Non-pigmented ciliary epithelial cell (primary cell): ENCODE measurements at regions not wholly inside any gene's neighbourhood (a gene's known extent, or its start where the extent isn't known, plus 50 kb on each side); places are given as distances from the start of the nearest gene placed in this dataset.
"Not testable (repeated sequence)": the region's sequence is repeated elsewhere in the genome, so short reads cannot be mapped to it uniquely, and the experiment has no call there.

Source experiments
- DNase-seq: peaks from one replicate; pipeline ENCODE4 v3.0.0-alpha.2; 2010; ENCODE audit warnings: low read depth

DNA sequence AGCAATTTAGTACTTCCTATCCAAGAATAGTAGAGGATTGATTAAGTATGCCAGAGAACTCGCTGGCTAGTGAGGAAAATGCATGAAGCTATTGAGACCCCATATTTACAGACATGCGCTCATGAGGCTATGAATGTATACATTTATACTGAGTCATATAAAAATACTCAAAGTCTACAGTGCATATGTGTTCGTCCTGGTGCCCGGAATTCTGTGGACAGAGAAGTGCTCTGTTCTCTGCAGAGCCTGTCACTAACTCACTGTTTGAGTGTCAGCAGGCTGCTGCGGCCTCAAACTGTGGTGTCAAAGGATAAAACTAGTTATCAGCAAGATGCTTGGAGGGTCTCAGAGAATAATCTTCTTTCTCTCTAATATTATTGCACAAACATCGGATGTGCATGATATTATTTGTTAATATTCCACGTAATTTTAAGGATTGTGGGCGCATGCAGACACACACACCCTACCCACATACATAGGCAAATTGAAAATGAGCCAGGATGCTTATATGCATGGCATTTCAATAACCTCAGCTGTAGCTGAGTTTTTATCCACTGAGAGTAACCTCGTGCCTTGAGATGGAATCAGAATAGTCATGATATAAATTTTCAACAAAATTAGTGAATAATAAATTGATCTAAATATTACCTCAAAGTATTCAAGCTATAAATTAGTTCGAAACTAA is 50.0 kb upstream of the TSC22D2 start:
- DNase-seq, result no peak

DNA sequence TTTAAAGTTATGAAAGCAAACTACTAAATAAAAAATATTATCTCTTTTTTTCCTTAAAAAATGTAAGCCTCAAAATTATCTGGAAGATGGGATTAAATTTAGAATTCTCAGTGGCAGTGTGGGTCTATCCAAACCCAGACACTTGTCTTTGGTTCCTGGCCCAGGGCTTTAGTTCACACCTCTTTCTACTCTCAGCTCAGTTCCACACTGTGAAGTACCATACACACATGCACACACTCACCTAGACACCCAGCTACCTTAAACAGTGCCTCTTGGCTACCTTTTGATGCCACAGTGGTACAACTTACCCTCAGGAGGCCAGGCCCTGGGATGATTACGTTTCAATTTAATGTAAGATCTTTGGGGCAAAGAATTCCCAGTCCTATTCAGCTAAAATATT is 51.0 kb upstream of the TSC22D2 start:
- no peak for DNase-seq

DNA sequence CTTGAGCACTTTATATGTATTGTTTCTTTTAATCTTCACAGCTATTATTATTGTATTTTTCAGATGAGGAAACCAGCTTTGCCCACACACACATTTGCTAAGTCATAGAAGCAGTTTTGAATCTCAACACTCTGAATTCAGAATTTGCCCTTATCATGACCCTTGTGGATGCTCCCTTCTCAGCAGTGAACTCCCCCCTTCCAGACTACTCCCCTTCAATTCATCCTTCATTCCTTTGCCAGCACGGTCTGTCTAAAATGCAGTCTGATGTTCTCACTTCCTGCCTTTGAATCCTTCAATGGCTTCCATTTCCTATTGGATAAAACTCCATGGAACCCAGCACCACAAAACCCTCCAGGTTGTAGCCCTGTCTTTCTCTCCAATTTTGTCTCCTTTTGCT is 52.5 kb upstream of the TSC22D2 start:
- DNase-seq, result no peak

DNA sequence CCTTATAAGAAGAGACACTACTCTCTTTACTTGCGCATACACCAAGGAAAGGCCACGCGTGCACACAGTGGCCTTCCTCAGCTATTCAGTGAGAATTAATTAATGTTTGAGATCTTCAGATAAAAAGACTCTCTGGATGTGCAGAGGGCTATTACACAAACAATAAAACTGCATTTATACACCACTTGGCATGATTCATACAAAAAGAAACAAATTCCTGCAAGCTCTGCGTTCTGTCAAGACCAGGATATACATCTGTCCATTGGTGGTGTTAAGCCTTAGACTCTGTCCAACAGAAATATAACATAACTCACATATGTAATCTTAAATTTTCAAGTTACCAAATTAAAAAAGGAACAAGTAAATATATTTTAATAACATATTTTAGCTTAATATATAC is 55.2 kb upstream of the TSC22D2 start:
- no peak for DNase-seq

DNA sequence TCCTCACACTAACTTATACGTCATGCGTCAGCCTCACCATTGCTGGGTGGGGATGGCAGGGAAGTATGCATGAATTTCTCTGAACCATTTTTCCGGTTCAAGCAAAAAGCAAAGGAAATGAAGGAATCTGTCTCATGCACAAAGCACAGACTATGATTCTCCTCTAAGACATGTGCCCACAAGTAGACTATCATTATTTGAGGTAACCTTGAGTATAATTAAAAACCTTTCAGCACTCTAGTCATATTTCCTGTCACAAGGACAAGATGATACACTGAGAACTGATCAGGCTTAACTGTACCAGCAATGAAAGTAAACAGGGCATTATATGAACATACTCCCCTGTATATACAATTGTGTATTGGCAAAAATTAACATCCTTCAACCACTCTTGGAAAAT is 56.7 kb upstream of the TSC22D2 start:
- no peak for DNase-seq

DNA sequence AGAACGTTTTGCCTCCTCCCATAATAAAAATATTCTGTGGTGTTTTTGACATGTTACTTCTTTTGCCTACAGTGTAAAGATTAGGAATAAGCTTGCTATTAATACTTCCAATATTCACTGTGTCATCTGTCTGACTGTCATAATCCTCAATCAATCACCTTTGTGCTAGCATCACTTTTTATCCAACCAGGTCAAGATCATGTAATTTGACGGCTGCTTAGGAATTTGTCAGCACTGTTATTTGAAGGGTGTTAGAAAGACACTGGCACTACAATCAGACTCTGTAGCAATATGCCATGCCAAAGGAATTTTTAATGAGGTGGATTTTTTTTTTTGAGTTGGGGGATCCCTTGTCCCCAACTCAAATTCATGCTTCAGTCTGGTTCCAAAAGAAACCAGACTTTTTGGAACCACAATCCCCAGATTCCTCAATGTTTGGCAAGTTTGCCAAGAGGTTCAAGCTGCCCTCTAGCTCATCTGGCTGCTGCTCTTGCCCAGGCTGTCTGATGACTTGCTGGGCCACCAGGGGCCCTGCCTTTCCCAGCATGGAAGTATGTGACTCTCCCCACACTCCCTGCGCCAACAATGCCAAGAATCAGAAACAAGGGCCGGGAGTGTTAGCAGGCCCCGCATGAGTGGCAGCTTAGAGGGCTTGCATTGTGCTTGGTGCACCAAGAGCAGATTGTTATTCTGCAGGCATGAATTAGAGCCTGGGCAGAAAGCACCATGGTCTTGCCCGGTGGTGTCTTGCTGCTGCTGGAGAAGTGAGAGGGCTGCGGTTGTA is 58.6 kb upstream of the TSC22D2 start:
- DNase-seq, result no peak

DNA sequence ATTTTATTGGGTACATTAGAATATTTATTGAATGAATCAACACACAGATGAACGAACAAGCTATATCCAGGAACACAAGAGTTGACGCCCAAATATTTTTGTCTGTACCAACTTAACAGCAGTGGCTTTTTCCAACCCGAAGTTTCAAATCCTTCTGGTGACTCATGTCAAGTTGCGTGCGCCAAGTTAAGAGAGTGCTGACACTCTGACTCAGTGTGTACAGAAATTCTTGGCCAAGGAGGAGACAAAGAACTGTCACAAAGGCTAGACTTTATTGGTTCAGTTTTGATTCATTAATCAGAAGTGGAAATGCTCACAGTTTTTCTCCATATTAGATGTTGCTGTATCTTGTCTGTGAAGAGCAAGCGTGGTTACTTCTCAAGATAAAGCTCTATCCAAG is 59.6 kb upstream of the TSC22D2 start:
- peak; percentile 68 for DNase-seq

DNA sequence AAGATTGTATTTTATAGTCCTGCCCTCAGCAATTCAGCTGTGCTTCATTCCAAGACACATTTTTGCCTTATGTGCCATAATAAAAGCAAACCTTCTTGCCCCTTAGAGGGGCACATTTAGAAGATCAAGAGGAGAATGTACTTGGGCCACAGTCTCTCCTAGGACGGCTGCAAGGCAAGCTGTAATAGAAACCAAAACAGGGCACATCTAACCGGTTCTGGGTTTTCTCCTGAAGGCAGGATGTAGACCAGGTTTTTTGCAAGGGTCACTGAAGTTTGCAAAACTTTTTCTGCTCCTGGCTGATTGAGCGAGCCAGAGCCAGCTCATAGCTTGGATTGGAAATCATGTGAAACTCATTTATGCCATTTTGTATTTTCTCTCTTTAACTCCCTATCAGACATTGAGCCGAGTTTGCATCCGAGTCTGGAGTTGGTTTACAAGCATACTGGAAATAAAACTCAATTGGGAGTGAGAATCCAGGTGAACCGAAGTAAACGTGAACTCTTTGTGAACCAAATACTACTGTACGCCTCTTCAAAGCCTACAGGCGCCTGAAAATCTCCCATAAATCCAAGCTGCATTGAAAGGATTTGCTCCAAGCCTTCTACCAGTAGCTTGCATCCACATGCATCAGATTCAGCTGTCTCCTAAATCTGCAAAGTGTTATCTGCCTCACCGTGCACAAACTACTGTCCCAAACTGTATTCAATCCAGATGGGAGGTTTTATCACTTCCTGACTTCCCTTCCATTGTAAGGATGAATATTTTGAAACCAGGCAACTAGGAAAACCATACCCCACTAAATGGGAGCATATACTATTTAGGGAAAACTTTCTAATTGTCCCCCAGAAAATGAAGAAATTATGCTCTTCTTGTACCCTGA is 60.9 kb upstream of the TSC22D2 start:
- no peak for DNase-seq

DNA sequence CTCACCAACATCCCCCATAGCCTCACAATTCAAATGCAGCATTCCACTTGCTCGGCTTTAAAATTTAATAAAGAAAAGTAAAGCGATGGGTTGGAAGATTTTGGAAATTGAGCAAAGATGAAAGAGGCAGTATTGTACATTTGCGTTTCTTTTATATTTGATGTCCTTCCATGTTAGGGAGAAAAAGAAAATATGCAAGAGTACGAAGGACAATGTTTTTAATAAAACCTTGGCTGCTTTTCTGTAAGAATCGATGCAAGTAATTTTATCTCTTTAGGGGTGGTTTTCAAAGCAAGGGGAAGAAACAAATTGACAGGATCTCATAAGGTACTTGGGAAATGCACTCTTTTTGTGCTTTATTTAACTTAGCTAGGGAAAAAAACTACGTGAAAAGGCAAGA is 61.8 kb upstream of the TSC22D2 start:
- DNase-seq, result no peak

DNA sequence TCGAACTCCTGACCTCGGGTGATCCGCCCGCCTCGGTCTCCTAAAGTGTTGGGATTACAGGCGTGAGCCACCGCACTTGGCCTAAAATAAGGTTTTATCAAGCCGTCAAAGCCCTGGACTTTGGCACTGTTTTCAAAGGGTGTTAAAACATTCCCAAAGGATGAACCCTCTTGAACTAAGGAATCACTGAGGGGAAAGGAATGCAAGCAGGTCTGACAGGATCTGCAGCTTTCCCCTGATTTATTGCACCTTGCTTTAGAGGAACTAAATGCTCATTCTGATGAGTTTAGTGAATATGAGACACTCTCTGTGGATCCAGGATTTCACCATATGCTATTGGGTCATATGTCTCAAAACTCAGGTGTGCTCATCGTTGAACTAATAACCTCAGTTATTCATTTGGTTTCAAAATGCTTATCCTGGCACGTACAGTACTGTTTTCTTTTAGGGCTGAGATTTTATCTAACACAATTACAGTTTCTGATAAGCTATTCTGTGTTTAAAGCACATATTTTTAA is 63.0 kb upstream of the TSC22D2 start:
- DNase-seq, result no peak

DNA sequence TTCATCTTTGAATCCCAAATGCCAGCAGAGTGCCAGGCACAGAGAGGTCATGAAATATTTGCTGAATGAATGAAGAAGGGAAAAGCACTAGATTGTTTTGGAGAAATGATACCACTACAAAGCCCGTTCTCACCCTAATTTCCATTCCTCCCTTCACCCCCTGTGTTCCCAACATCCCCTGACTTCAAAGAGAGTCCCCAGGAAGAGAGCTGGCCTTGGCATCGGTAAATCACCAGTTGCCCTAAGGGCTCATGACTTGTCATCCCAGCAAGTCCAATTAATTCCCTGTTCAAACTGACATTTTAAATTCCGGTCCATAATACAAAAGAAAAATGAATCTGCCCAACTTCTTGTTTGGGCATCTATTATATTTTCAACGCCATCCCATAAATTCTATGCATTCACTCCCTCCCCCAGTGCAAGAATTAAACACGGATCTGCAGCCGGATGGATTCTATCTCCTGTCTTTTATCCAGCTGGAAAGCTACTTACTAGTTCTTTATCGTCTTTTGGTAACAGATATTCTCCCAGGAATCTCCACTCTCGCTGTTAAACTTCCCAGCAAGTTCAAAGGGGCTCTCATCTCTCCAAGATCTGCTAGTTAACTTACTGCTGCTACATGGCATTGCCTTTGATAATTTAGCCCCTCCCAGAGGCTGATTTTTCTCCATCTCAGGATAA is 63.9 kb upstream of the TSC22D2 start:
- DNase-seq, result no peak

DNA sequence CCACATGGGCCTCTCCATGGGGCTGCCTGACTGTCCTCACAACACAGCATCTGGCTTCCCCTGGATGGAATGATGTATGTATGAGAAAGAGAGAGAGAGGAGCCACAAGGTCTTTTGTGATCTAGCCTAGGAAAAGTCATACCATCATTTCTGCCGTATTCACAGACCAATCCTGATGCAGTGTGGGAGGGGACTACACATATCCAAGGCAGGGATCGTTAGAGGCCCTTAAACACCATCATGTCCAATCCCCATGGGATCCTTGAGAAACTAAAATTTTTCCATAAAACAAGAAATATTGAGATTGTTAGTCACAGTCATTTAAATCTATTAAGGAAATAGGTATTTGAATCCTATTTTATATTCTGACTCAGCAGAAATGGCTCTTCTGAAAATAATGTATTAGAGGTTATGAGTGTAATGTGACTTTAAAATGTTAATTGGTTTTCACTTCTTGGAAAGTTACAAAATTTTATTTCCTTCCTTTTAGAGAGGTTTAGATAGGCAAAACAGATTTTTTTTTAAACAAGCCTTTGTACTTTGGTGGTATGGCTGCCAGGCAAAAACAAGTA is 65.1 kb upstream of the TSC22D2 start:
- no peak for DNase-seq

DNA sequence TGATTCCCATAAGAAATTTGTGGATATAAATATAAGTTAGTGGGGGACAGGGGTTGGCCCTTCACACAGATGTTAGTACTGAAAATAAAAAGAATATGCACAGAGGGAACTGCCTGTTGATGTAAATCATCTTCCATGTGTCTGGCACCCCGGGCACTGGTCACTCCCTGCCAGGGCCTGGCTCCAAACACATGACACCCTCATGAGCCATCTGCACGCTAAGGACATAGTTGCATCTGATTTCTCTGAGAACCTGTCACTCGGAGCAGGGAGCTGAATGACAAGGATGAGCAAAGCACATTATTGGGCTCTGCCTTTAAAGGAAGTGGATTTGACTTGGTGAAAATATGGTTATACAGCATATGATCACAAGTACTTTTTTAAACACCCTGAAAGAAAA is 66.2 kb upstream of the TSC22D2 start:
- no peak for DNase-seq

DNA sequence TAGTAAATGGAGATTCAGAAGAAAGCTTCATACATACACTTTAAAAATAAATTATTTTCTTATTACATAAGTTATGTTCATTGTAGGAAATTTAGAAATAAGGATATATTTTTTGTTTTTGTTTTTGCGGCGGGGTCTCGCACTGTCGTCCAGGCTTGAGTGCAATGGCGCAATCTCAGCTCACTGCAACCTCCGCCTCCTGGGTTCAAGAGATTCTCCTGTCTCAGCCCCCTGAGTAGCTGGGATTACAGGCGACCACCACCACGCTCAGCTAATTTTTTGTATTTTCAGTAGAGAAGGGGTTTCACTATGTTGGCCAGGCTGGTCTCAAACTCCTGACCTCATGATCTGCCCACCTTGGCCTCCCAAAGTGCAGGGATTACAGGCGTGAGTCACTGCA is 71.7 kb upstream of the TSC22D2 start:
- not testable (repeated sequence) for DNase-seq

DNA sequence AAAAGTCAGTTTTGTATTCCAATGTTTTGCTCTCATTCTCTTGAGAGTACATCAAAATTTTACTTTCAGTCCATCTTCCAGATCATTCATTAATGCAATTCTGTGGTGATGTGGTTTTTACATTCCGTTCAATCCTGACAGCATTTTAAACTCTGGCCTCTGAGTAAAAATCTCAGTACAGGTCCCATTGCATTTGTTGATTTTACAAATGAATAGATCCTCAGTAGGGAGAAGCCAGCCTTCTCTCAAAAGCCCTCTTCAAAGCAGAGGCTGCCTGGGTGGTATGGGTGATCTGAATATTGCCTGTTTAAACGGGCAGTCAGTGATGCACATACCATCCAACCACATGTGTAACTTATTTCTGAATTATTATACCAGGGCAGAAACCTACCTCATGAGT is 72.5 kb upstream of the TSC22D2 start:
- no peak for DNase-seq

DNA sequence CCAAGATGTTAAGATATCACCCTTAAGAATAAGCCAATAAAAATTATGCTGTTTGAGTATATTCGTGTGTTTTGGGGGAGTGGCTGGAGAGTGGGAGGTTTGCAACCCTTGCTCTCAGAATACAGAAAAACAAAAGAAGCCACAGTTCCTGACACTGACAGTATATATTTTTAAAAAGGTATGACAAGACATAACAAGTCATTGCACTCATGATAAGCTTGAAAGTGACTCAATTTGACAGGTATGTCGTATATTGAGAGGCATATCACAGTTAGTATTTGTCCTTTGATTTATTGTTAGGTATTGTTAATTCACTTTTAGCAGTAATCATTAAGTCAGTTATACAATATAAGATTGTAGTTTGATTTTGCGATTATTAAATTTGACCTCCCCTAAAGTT is 73.1 kb upstream of the TSC22D2 start:
- DNase-seq, result no peak

DNA sequence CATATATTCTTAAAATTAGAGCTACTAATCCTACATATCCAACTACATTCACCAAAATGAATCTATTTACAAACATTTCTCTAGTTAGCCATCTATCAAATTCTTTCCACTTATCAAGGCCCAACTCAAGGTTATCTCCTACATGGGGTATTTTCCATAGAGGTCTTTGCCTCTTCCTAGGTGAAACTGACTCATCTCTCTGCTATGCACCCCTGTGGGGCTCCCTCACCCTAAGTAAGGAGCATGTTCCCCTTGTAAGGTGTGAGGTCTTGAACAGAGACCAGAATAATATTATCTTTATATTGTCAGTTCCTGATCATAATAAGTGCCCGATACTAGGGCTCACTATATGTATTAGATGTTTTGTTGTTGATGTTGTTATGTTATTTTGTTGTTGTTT is 74.6 kb upstream of the TSC22D2 start:
- DNase-seq, result no peak

DNA sequence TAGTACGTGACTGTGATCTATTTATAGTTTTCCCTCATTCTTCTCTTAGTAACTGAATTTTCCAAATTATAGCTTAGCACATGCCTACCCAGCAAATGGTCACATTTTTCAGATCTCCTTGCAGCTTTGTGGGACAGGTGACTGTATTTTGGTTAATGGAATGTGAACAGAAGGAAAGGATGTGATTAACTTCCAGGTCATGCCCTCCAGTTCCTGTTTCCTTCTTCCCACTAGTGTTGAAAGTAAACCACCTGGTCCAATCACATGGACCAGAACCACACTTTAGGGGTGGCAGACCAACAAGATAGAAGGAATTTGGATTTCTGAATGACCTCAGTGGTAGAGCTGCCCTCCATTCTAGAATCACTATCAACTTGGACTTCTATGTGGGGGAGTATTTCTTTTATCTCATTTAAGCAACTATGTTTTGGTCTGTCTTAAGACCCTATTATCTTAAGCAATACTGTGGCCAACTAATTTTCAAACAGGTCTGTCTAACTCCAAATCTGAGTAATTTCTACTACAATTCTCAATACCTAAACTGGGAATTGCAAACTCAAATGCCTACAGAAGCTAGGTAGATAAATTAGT is 76.0 kb upstream of the TSC22D2 start:
- no peak for DNase-seq

DNA sequence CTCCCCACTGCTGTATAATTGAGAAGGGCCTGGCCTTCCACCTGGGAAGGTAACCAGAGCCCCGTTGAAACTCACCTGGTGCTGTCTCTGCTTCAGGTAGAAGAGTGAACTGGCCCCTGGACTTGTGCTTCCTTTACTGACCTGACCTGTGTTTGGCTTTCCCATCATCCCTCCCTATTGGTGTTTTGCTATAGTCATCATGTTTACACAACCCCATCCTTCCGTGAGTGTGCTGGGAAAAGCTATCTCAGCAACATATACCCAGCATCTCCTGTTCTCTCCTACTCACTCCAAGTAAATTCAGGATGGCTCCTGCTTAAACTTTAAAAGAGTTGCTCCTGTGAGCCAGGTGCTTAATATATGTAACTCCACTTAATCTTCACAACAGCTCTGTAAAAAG is 77.2 kb upstream of the TSC22D2 start:
- DNase-seq, result no peak

DNA sequence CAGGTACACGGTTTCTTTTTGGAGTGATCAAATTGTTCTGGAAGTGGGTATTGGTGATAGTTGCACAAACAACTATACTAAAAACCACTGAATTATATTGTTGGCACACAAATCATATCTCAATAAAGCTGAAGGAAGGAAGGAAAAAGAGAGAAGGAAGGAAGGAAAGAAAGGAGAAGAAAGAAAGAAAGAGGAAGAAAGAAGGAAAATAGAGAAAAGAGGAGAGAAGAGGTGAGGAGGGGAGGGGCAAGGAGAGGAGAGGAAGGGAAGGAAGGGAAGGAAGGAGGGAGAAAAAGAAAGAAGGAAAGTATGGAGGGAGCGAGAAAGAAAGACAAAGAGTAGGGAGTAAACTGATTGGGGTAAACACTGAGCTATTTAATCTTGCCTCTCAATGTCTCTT is 77.9 kb upstream of the TSC22D2 start:
- DNase-seq, result no peak

DNA sequence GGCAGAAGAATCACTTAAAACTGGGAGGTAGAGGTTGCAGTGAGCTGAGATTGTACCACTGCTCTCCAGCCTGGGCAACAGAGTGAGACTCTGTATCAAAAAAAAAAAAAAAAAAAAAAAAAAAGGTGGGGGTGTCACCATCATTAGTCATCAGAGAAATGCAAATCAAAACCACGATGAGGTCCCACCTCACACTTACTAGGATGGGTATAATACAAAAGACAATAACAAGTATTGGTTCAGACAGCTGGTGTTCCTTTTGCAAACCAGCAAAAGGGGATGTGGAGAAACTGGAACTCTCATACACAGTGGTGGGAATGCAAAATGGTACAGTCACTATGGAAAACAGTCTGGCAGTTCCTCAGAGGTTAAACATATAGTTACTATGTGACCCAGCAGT is 78.7 kb upstream of the TSC22D2 start:
- no peak for DNase-seq
